ENCODE measurements at regions not wholly inside any gene's neighbourhood (a gene's known extent, or its start where the extent isn't known, plus 50 kb on each side); places are given as distances from the start of the nearest gene placed in this dataset.
"Not testable (repeated sequence)": the region's sequence is repeated elsewhere in the genome, so short reads cannot be mapped to it uniquely, and the experiment has no call there.

- H3K4me3 ChIP-seq (replicated peaks in 1 of 4; ENCODE audit: control extremely low read depth in 1 of 4, insufficient read depth in 1 of 4, low read depth in 3 of 4, low read length in 4 of 4) = no peak overlapping the region
- no peaks in the 10 kb centered on the region for H4K20me1 ChIP-seq (ENCODE audit: control insufficient read depth, extremely low read depth, insufficient read depth, low read length)
- H3K79me2 ChIP-seq (ENCODE audit: control insufficient read depth, insufficient read depth, low read length) = no peaks in the 10 kb centered on the region
- H3K4me2 ChIP-seq (ENCODE audit: extremely low read depth, insufficient read depth, low read length) = no peak overlapping the region
- no peak overlapping the region for H3K9ac ChIP-seq (ENCODE audit: insufficient read depth, low read length)
- TF ChIP-seq CTCF (conservative IDR thresholded peaks at IDR 0.05 in 1 of 2, IDR thresholded peaks at IDR 0.05 in 1 of 2; ENCODE audit: low read depth in 1 of 2, low read length in 2 of 2) = no peak
- no peak for TF ChIP-seq EZH2 (IDR thresholded peaks at IDR 0.05; ENCODE audit: low read length, missing control alignments)
- H2AFZ ChIP-seq (ENCODE audit: low read length) = no peak overlapping the region
- H3K27ac ChIP-seq (ENCODE audit: insufficient read depth, low read length) = no peak overlapping the region
- no peak for DNase-seq (ENCODE audit: low read depth in 2 of 2)
- no peaks in the 10 kb centered on the region for H3K27me3 ChIP-seq (ENCODE audit: control insufficient read depth, insufficient read depth, low read length)
- no peaks in the 10 kb centered on the region for H3K36me3 ChIP-seq (ENCODE audit: control insufficient read depth, insufficient read depth, low read length)
- no peaks in the 10 kb centered on the region for H3K9me3 ChIP-seq (ENCODE audit: control insufficient read depth, insufficient read depth, low read depth, low read length)
- H3K4me1 ChIP-seq (ENCODE audit: control insufficient read depth, extremely low read depth, insufficient read depth, low read length) = no peaks in the 10 kb centered on the region
Measured at GRCh38 chrX:124440695-124441094, 94.3 kb downstream of the SH2D1A start.

- H3K9ac ChIP-seq (ENCODE audit: insufficient read depth, low read length) = no peak overlapping the region
- no peaks in the 10 kb centered on the region for H3K27me3 ChIP-seq (ENCODE audit: control insufficient read depth, insufficient read depth, low read length)
- no peaks in the 10 kb centered on the region for H3K36me3 ChIP-seq (ENCODE audit: control insufficient read depth, insufficient read depth, low read length)
- no peak overlapping the region for H2AFZ ChIP-seq (ENCODE audit: low read length)
- no peaks in the 10 kb centered on the region for H3K4me1 ChIP-seq (ENCODE audit: control insufficient read depth, extremely low read depth, insufficient read depth, low read length)
- H3K9me3 ChIP-seq (ENCODE audit: control insufficient read depth, insufficient read depth, low read depth, low read length) = no peaks in the 10 kb centered on the region
- H4K20me1 ChIP-seq (ENCODE audit: control insufficient read depth, extremely low read depth, insufficient read depth, low read length) = no peaks in the 10 kb centered on the region
- no peaks in the 10 kb centered on the region for H3K79me2 ChIP-seq (ENCODE audit: control insufficient read depth, insufficient read depth, low read length)
- H3K27ac ChIP-seq (ENCODE audit: insufficient read depth, low read length) = no peak overlapping the region
- no peak overlapping the region for H3K4me3 ChIP-seq (replicated peaks in 1 of 4; ENCODE audit: control extremely low read depth in 1 of 4, insufficient read depth in 1 of 4, low read depth in 3 of 4, low read length in 4 of 4)
- no peak for DNase-seq (ENCODE audit: low read depth in 2 of 2)
- TF ChIP-seq CTCF (conservative IDR thresholded peaks at IDR 0.05 in 1 of 2, IDR thresholded peaks at IDR 0.05 in 1 of 2; ENCODE audit: low read depth in 1 of 2, low read length in 2 of 2) = no peak
- no peak for TF ChIP-seq EZH2 (IDR thresholded peaks at IDR 0.05; ENCODE audit: low read length, missing control alignments)
- no peak overlapping the region for H3K4me2 ChIP-seq (ENCODE audit: extremely low read depth, insufficient read depth, low read length)
Measured at GRCh38 chrX:124441971-124442590, 95.7 kb downstream of the SH2D1A start.

- Histone ChIP-seq H3K4me2 (ENCODE audit: extremely low read depth, insufficient read depth, low read length) (no peak overlapping the region), H4K20me1 (ENCODE audit: control insufficient read depth, extremely low read depth, insufficient read depth, low read length) (no peaks in the 10 kb centered on the region), H3K9me3 (ENCODE audit: control insufficient read depth, insufficient read depth, low read depth, low read length) (no peaks in the 10 kb centered on the region), H2AFZ (ENCODE audit: low read length) (no peak overlapping the region), H3K79me2 (ENCODE audit: control insufficient read depth, insufficient read depth, low read length) (no peaks in the 10 kb centered on the region), H3K27ac (ENCODE audit: insufficient read depth, low read length) (no peak overlapping the region), H3K36me3 (ENCODE audit: control insufficient read depth, insufficient read depth, low read length) (no peaks in the 10 kb centered on the region), H3K9ac (ENCODE audit: insufficient read depth, low read length) (no peak overlapping the region), H3K27me3 (ENCODE audit: control insufficient read depth, insufficient read depth, low read length) (no peaks in the 10 kb centered on the region), H3K4me3 (replicated peaks in 1 of 4; ENCODE audit: control extremely low read depth in 1 of 4, insufficient read depth in 1 of 4, low read depth in 3 of 4, low read length in 4 of 4) (no peak overlapping the region), H3K4me1 (ENCODE audit: control insufficient read depth, extremely low read depth, insufficient read depth, low read length) (no peaks in the 10 kb centered on the region)
- TF ChIP-seq EZH2 (IDR thresholded peaks at IDR 0.05; ENCODE audit: low read length, missing control alignments) = no peak
- TF ChIP-seq CTCF (conservative IDR thresholded peaks at IDR 0.05 in 1 of 2, IDR thresholded peaks at IDR 0.05 in 1 of 2; ENCODE audit: low read depth in 1 of 2, low read length in 2 of 2) = no peak
- no peak for DNase-seq (ENCODE audit: low read depth in 2 of 2)
Measured at GRCh38 chrX:124455966-124456365, 109.6 kb downstream of the SH2D1A start.

- H3K4me3 ChIP-seq (replicated peaks in 1 of 4; ENCODE audit: control extremely low read depth in 1 of 4, insufficient read depth in 1 of 4, low read depth in 3 of 4, low read length in 4 of 4); H3K27ac ChIP-seq (ENCODE audit: insufficient read depth, low read length); DNase-seq (ENCODE audit: low read depth in 2 of 2); H3K4me1 ChIP-seq (ENCODE audit: control insufficient read depth, extremely low read depth, insufficient read depth, low read length); H3K27me3 ChIP-seq (ENCODE audit: control insufficient read depth, insufficient read depth, low read length); H3K4me2 ChIP-seq (ENCODE audit: extremely low read depth, insufficient read depth, low read length); H2AFZ ChIP-seq (ENCODE audit: low read length); H3K9me3 ChIP-seq (ENCODE audit: control insufficient read depth, insufficient read depth, low read depth, low read length); H3K36me3 ChIP-seq (ENCODE audit: control insufficient read depth, insufficient read depth, low read length); H3K79me2 ChIP-seq (ENCODE audit: control insufficient read depth, insufficient read depth, low read length); H4K20me1 ChIP-seq (ENCODE audit: control insufficient read depth, extremely low read depth, insufficient read depth, low read length); H3K9ac ChIP-seq (ENCODE audit: insufficient read depth, low read length): not testable (repeated sequence)
Measured at GRCh38 chrX:124459851-124460250, 113.5 kb downstream of the SH2D1A start.

Measured in fibroblast of lung (primary cell).